ENCODE measurements at regions not wholly inside any gene's neighbourhood (a gene's known extent, or its start where the extent isn't known, plus 50 kb on each side); places are given as distances from the start of the nearest gene placed in this dataset.

- 10 to 14% (median 13%) methylated on average over 16 to 18 of the region's 18 CpGs for WGBS, 5 donors
- no peak for DNase-seq
- H3K4me1 ChIP-seq = peaks cover 18 to 64% (median 39%) of the 10 kb centered on the region in 6 donors
- no peaks in the 10 kb centered on the region for H3K36me3 ChIP-seq
- H3K27me3 ChIP-seq (replicated peaks in 1 of 7) = peaks cover 0 to 86% (median 3%) of the 10 kb centered on the region in 7 donors
- TF ChIP-seq POLR2AphosphoS5 (IDR thresholded peaks at IDR 0.05) = peak in 2 of 3 donors; percentile 63 to 68
- no peak for TF ChIP-seq CTCF (IDR thresholded peaks at IDR 0.05 in 8 of 11, conservative IDR thresholded peaks at IDR 0.05 in 3 of 11)
- no peak for TF ChIP-seq POLR2A (IDR thresholded peaks at IDR 0.05)
- H3K9me3 ChIP-seq = no peaks in the 10 kb centered on the region
- intact Hi-C loops (cut with DNase I; ENCODE audit: low total_unique reads) = loop anchor here (5.0 kb wide), 1 partner anchor 163 kb away; no protein-coding TSS in a partner anchor
- no peak overlapping the region for H3K4me3 ChIP-seq
- peak overlapping the region in 7 of 8 donors; percentile 60 to 85 (median 76) for H3K27ac ChIP-seq
Observed at GRCh38 chr21:38985568-38986378, 180.0 kb downstream of the ETS2 start.

- Histone ChIP-seq H3K36me3 (no peaks in the 10 kb centered on the region), H3K9me3 (no peaks in the 10 kb centered on the region), H3K4me1 (peaks cover 14 to 57% (median 34%) of the 10 kb centered on the region in 6 donors), H3K27me3 (replicated peaks in 1 of 7) (peaks cover 0 to 86% (median 3%) of the 10 kb centered on the region in 7 donors), H3K4me3 (no peak overlapping the region), H3K27ac (peak overlapping the region; percentile 59 to 85 (median 76))
- intact Hi-C loops (cut with DNase I; ENCODE audit: low total_unique reads) = loop anchor here (5.0 kb wide), 1 partner anchor 163 kb away; no protein-coding TSS in a partner anchor
- DNase-seq = no peak
- TF ChIP-seq POLR2A (IDR thresholded peaks at IDR 0.05) (no peak), CTCF (IDR thresholded peaks at IDR 0.05 in 8 of 11, conservative IDR thresholded peaks at IDR 0.05 in 3 of 11) (no peak), POLR2AphosphoS5 (IDR thresholded peaks at IDR 0.05) (peak in 2 of 3 donors; percentile 71 to 73)
- WGBS, 5 donors = 3 to 12% (median 5%) methylated on average over 11 of the region's 11 CpGs
Observed at GRCh38 chr21:38984982-38985567, 179.3 kb downstream of the ETS2 start.

GRCh38 chr21:38984568-38984967, 178.8 kb downstream of the ETS2 start:
- H3K27me3 ChIP-seq (replicated peaks in 1 of 7) = peaks cover 0 to 81% (median 3%) of the 10 kb centered on the region in 7 donors
- no peak overlapping the region for H3K4me3 ChIP-seq
- peak overlapping the region; percentile 59 to 85 (median 76) for H3K27ac ChIP-seq
- intact Hi-C loops (cut with DNase I; ENCODE audit: low total_unique reads) = no loop called here
- peaks cover 14 to 52% (median 32%) of the 10 kb centered on the region in 6 donors for H3K4me1 ChIP-seq
- DNase-seq = no peak
- 24 to 44% (median 40%) methylated on average over 4 of the region's 4 CpGs for WGBS, 5 donors
- no peaks in the 10 kb centered on the region for H3K36me3 ChIP-seq
- no peaks in the 10 kb centered on the region for H3K9me3 ChIP-seq
- no peak for TF ChIP-seq POLR2AphosphoS5 (IDR thresholded peaks at IDR 0.05)
- TF ChIP-seq CTCF (IDR thresholded peaks at IDR 0.05 in 8 of 11, conservative IDR thresholded peaks at IDR 0.05 in 3 of 11) = no peak
- TF ChIP-seq POLR2A (IDR thresholded peaks at IDR 0.05) = no peak

GRCh38 chr21:38983560-38983959, 177.8 kb downstream of the ETS2 start:
- H3K4me3 ChIP-seq = no peak overlapping the region
- WGBS, 5 donors = 75 to 86% (median 82%) methylated on average over 10 of the region's 10 CpGs
- peaks cover 14 to 43% (median 27%) of the 10 kb centered on the region in 6 donors for H3K4me1 ChIP-seq
- peak overlapping the region in 3 of 8 donors; percentile 75 to 85 (median 78) for H3K27ac ChIP-seq
- intact Hi-C loops (cut with DNase I; ENCODE audit: low total_unique reads) = no loop called here
- peaks cover 0 to 71% (median 3%) of the 10 kb centered on the region in 7 donors for H3K27me3 ChIP-seq (replicated peaks in 1 of 7)
- TF ChIP-seq POLR2AphosphoS5 (IDR thresholded peaks at IDR 0.05) = no peak
- TF ChIP-seq POLR2A (IDR thresholded peaks at IDR 0.05) = no peak
- TF ChIP-seq CTCF (IDR thresholded peaks at IDR 0.05 in 8 of 11, conservative IDR thresholded peaks at IDR 0.05 in 3 of 11) = no peak
- H3K9me3 ChIP-seq = no peaks in the 10 kb centered on the region
- no peak for DNase-seq
- H3K36me3 ChIP-seq = no peaks in the 10 kb centered on the region
